KOPT-K1 (cell line): ENCODE measurements at regions not wholly inside any gene's neighbourhood (a gene's known extent, or its start where the extent isn't known, plus 50 kb on each side); places are given as distances from the start of the nearest gene placed in this dataset.
"Not testable (repeated sequence)": the region's sequence is repeated elsewhere in the genome, so short reads cannot be mapped to it uniquely, and the experiment has no call there.

ENCODE experiments used
- H3K27ac ChIP-seq: fragments of 200-600 bp; sonication (generic); 2 replicates; pipeline ENCODE4 v1.5.1; 2016; ENCODE audit warnings: antibody characterized with exemption, mild to moderate bottlenecking, low read depth, low read length; ENCODE audit not compliant: poor library complexity, severe bottlenecking
- H3K36me3 ChIP-seq: fragments of 200-600 bp; sonication (generic); 2 replicates; pipeline ENCODE4 v1.5.1; 2017; ENCODE audit warnings: antibody characterized with exemption, mild to moderate bottlenecking, low read length, moderate library complexity; ENCODE audit not compliant: insufficient read depth
- H3K9me3 ChIP-seq: fragments of 200-600 bp; sonication (generic); 2 replicates; pipeline ENCODE4 v1.5.1; 2017; ENCODE audit warnings: antibody characterized with exemption, low read length, mild to moderate bottlenecking; ENCODE audit not compliant: insufficient read depth, poor library complexity, severe bottlenecking

GRCh38 chr14:92223025-92223424, 99.9 kb upstream of the SLC24A4 start:
- no peaks in the 10 kb centered on the region for H3K9me3 ChIP-seq
- no peak overlapping the region for H3K27ac ChIP-seq
- no peaks in the 10 kb centered on the region for H3K36me3 ChIP-seq

- Histone ChIP-seq H3K9me3 (no peaks in the 10 kb centered on the region), H3K27ac (no peak overlapping the region)
Measured at GRCh38 chr14:92224358-92224954, 98.5 kb upstream of the SLC24A4 start.

GRCh38 chr14:92225731-92226130, 97.2 kb upstream of the SLC24A4 start:
- no peaks in the 10 kb centered on the region for H3K9me3 ChIP-seq
- no peak overlapping the region for H3K27ac ChIP-seq
- H3K36me3 ChIP-seq: no peaks in the 10 kb centered on the region

More at GRCh38 chr14:92224358-92224954, 98.5 kb upstream of the SLC24A4 start:
- no peaks in the 10 kb centered on the region for H3K36me3 ChIP-seq

GRCh38 chr14:92226166-92226565, 96.8 kb upstream of the SLC24A4 start:
- H3K9me3 ChIP-seq, H3K36me3 ChIP-seq, H3K27ac ChIP-seq: not testable (repeated sequence)

- Histone ChIP-seq H3K27ac (no peak overlapping the region), H3K36me3 (no peaks in the 10 kb centered on the region), H3K9me3 (peaks cover 30% of the 10 kb centered on the region)
Measured at GRCh38 chr14:92236243-92236900, 86.6 kb upstream of the SLC24A4 start.

- H3K27ac ChIP-seq: no peak overlapping the region
- no peaks in the 10 kb centered on the region for H3K36me3 ChIP-seq
- H3K9me3 ChIP-seq: peaks cover 43% of the 10 kb centered on the region
Measured at GRCh38 chr14:92240658-92241057, 82.3 kb upstream of the SLC24A4 start.

GRCh38 chr14:92241966-92242595, 80.9 kb upstream of the SLC24A4 start:
- Histone ChIP-seq H3K27ac (no peak overlapping the region), H3K36me3 (no peaks in the 10 kb centered on the region), H3K9me3 (peaks cover 58% of the 10 kb centered on the region)

GRCh38 chr14:92244805-92245204, 78.2 kb upstream of the SLC24A4 start:
- Histone ChIP-seq H3K27ac (no peak overlapping the region), H3K9me3 (peaks cover 52% of the 10 kb centered on the region), H3K36me3 (no peaks in the 10 kb centered on the region)

GRCh38 chr14:92247341-92247740, 75.6 kb upstream of the SLC24A4 start:
- peaks cover 41% of the 10 kb centered on the region for H3K9me3 ChIP-seq
- H3K27ac ChIP-seq: no peak overlapping the region
- no peaks in the 10 kb centered on the region for H3K36me3 ChIP-seq

GRCh38 chr14:92247947-92248346, 75.0 kb upstream of the SLC24A4 start:
- Histone ChIP-seq H3K9me3 (peaks cover 41% of the 10 kb centered on the region), H3K27ac (no peak overlapping the region), H3K36me3 (no peaks in the 10 kb centered on the region)

GRCh38 chr14:92248696-92249095, 74.3 kb upstream of the SLC24A4 start:
- Histone ChIP-seq H3K9me3 (peaks cover 35% of the 10 kb centered on the region), H3K27ac (no peak overlapping the region), H3K36me3 (no peaks in the 10 kb centered on the region)

- peaks cover 18% of the 10 kb centered on the region for H3K9me3 ChIP-seq
- not testable (repeated sequence) for H3K36me3 ChIP-seq, H3K27ac ChIP-seq
Measured at GRCh38 chr14:92250366-92250765, 72.6 kb upstream of the SLC24A4 start.

- Histone ChIP-seq H3K9me3 (no peaks in the 10 kb centered on the region), H3K36me3 (no peaks in the 10 kb centered on the region), H3K27ac (no peak overlapping the region)
Measured at GRCh38 chr14:92252323-92252722, 70.6 kb upstream of the SLC24A4 start.

- Histone ChIP-seq H3K27ac (no peak overlapping the region), H3K9me3 (no peaks in the 10 kb centered on the region), H3K36me3 (no peaks in the 10 kb centered on the region)
Measured at GRCh38 chr14:92253381-92253894, 69.5 kb upstream of the SLC24A4 start.

GRCh38 chr14:92254786-92255185, 68.2 kb upstream of the SLC24A4 start:
- H3K9me3 ChIP-seq: no peaks in the 10 kb centered on the region
- H3K36me3 ChIP-seq: no peaks in the 10 kb centered on the region
- no peak overlapping the region for H3K27ac ChIP-seq
